SK-N-SH (cell line): ENCODE measurements at regions not wholly inside any gene's neighbourhood (a gene's known extent, or its start where the extent isn't known, plus 50 kb on each side); places are given as distances from the start of the nearest gene placed in this dataset.

Experiments used
- CTCF ChIA-PET: fragments of 300-600, 350-600 bp; formaldehyde crosslinking; extraction: SDS; loops from one replicate; lab custom pipeline; 2021; lab: Yijun Ruan, JAX
- POLR2A ChIA-PET: fragments of 350-600 bp; sonication (Branson Sonifier 250); formaldehyde crosslinking; extraction: SDS; loops from one replicate; lab custom pipeline; 2020; ENCODE audit warnings: antibody characterized with exemption, inconsistent platforms; lab: Yijun Ruan, JAX
- DNase-seq: peaks from one replicate; pipeline ENCODE4 v3.0.0; 2012
- H2AFZ ChIP-seq: fragments of 200-600 bp; sonication (generic); 2 replicates; pipeline ENCODE4 v1.8.1; 2016; ENCODE audit warnings: antibody characterized with exemption, mild to moderate bottlenecking, low read depth
- H3F3A ChIP-seq: fragments of 200-600 bp; sonication (generic); replicated peaks from 2 replicates; pipeline ENCODE3; 2016; ENCODE audit warnings: antibody characterized with exemption, mild to moderate bottlenecking; ENCODE audit not compliant: insufficient read depth
- H3K27ac ChIP-seq, 2 experiments: fragments of 200-500 bp in 1 of 2; fragments of 200-600 bp in 1 of 2; sonication (Bioruptor generic) in 1 of 2; sonication (generic), shearing (Covaris generic) in 1 of 2; 2 replicates each; pipeline versions ENCODE4 v1.5.1 to v1.6.1; 2014 to 2016; ENCODE audit warnings: low read depth in 2 of 2, inconsistent platforms in 1 of 2, low read length in 1 of 2, mild to moderate bottlenecking in 1 of 2, mixed read lengths in 1 of 2
- H3K27me3 ChIP-seq: fragments of 200-600 bp; sonication (generic), shearing (Covaris generic); 2 replicates; pipeline ENCODE4 v1.6.1; 2016; ENCODE audit warnings: mixed run types; ENCODE audit not compliant: insufficient read depth
- H3K36me3 ChIP-seq, 2 experiments: fragments of 200-500 bp in 1 of 2; fragments of 200-600 bp in 1 of 2; sonication (Bioruptor generic) in 1 of 2; sonication (generic) in 1 of 2; replicated peaks in 1 of 2; 2 replicates each; pipeline versions ENCODE3 to v1.5.1; 2014 to 2016; ENCODE audit warnings: low read length in 1 of 2, mild to moderate bottlenecking in 1 of 2; ENCODE audit not compliant: insufficient read depth in 2 of 2, control insufficient read depth in 1 of 2
- H3K4me1 ChIP-seq, 2 experiments: fragments of 200-500 bp in 1 of 2; fragments of 200-600 bp in 1 of 2; sonication (Bioruptor generic) in 1 of 2; sonication (generic), shearing (Covaris generic) in 1 of 2; 2 replicates each; pipeline versions ENCODE4 v1.5.1 to v1.6.1; 2014 to 2016; ENCODE audit warnings: low read depth in 1 of 2, low read length in 1 of 2, mixed run types in 1 of 2; ENCODE audit not compliant: insufficient read depth in 2 of 2, control insufficient read depth in 1 of 2
- H3K4me2 ChIP-seq: fragments of 200-600 bp; sonication (generic), shearing (Covaris generic); 2 replicates; pipeline ENCODE4 v1.6.1; 2017; ENCODE audit warnings: mixed run types
- H3K4me3 ChIP-seq, 2 experiments: fragments of 200-500 bp in 1 of 2; fragments of 200-600 bp in 1 of 2; sonication (Bioruptor generic) in 1 of 2; sonication (generic), shearing (Covaris generic) in 1 of 2; 2 replicates each; pipeline versions ENCODE4 v1.5.1 to v1.8.1; 2014 to 2016; ENCODE audit warnings: low read depth in 2 of 2, inconsistent platforms in 1 of 2, low read length in 1 of 2, mild to moderate bottlenecking in 1 of 2, mixed read lengths in 1 of 2, moderate library complexity in 1 of 2
- H3K79me2 ChIP-seq: fragments of 200-600 bp; sonication (generic); 2 replicates; pipeline ENCODE4 v1.8.1; 2017; ENCODE audit warnings: mild to moderate bottlenecking; ENCODE audit not compliant: insufficient read depth
- H3K9ac ChIP-seq: fragments of 200-600 bp; sonication (generic); 2 replicates; pipeline ENCODE4 v1.6.1; 2017; ENCODE audit warnings: mixed run types
- H3K9me2 ChIP-seq: fragments of 200-600 bp; sonication (generic); 2 replicates; pipeline ENCODE4 v1.6.1; 2017; ENCODE audit warnings: mixed run types
- H3K9me3 ChIP-seq: fragments of 200-600 bp; sonication (generic); 2 replicates; pipeline ENCODE4 v1.6.1; 2017; ENCODE audit warnings: mixed run types, mild to moderate bottlenecking, moderate library complexity
- H4K20me1 ChIP-seq: fragments of 200-600 bp; sonication (generic); 2 replicates; pipeline ENCODE4 v1.6.1; 2017; ENCODE audit warnings: mild to moderate bottlenecking, mixed run types; ENCODE audit not compliant: insufficient read depth
- GABPA ChIP-seq: IDR thresholded peaks from 2 replicates; pipeline ENCODE4 v1.4.0; 2012; ENCODE audit warnings: low read depth, mild to moderate bottlenecking
- JUND ChIP-seq: IDR thresholded peaks from 2 replicates; pipeline ENCODE4 v1.4.0; 2012
- MXI1 ChIP-seq: IDR thresholded peaks from 2 replicates; pipeline ENCODE4 v1.6.1; 2012; ENCODE audit warnings: mild to moderate bottlenecking, low read depth, low read length, improper control_type of control experiment
- POLR2AphosphoS5 ChIP-seq: IDR thresholded peaks from 2 replicates; pipeline ENCODE4 v1.6.1; 2012; ENCODE audit warnings: low read depth, low read length
- RAD21 ChIP-seq: IDR thresholded peaks from 2 replicates; pipeline ENCODE4 v1.6.1; 2012; ENCODE audit warnings: mild to moderate bottlenecking, low read length
- RCOR1 ChIP-seq: fragments of 150-350 bp; IDR thresholded peaks from 2 replicates; pipeline ENCODE4 v1.6.1; 2017; ENCODE audit warnings: antibody characterized with exemption, low read length
- RXRA ChIP-seq: IDR thresholded peaks from 2 replicates; pipeline ENCODE4 v1.4.0; 2012; ENCODE audit warnings: low read depth, mild to moderate bottlenecking, borderline replicate concordance
- SMC3 ChIP-seq: IDR thresholded peaks from 2 replicates; pipeline ENCODE4 v1.6.1; 2012; ENCODE audit warnings: low read depth, low read length, improper control_type of control experiment
- TAF1 ChIP-seq: IDR thresholded peaks from 2 replicates; pipeline ENCODE4 v1.6.1; 2012; ENCODE audit warnings: low read depth, mild to moderate bottlenecking, low read length, moderate library complexity, borderline replicate concordance
- TEAD4 ChIP-seq: IDR thresholded peaks from 2 replicates; pipeline ENCODE4 v1.4.0; 2012; ENCODE audit warnings: mild to moderate bottlenecking, borderline replicate concordance; ENCODE audit not compliant: insufficient read depth
- WGBS: methylation state at CpG from one replicate; pipeline ENCODE4 v1.1.6; 2017; ENCODE audit warnings: low lambda C conversion rate; 5-methylcytosine and 5-hydroxymethylcytosine counted together
- TF ChIP-seq, protein P1 (sequence below): IDR thresholded peaks from 2 replicates; pipeline ENCODE4 v1.4.0; 2012; ENCODE audit warnings: low read depth, borderline replicate concordance
- TF ChIP-seq, protein P2 (sequence below): fragments of 150-350 bp; IDR thresholded peaks from 2 replicates; pipeline ENCODE4 v1.6.1; 2017; ENCODE audit warnings: antibody characterized with exemption, low read length, low read depth, borderline replicate concordance
- TF ChIP-seq, protein P3 (sequence below): fragments of 150-350 bp; IDR thresholded peaks from 2 replicates; pipeline ENCODE4 v1.6.1; 2016; ENCODE audit warnings: mild to moderate bottlenecking, low read depth, low read length
- TF ChIP-seq, protein P4 (sequence below): fragments of 200-600 bp; sonication (generic); IDR thresholded peaks from 2 replicates; pipeline ENCODE4 v1.6.1; 2017; ENCODE audit warnings: antibody characterized with exemption, mild to moderate bottlenecking, moderate library complexity
- TF ChIP-seq, protein P5 (sequence below): IDR thresholded peaks from 2 replicates; pipeline ENCODE4; 2012
- TF ChIP-seq, protein P6 (sequence below): IDR thresholded peaks from 2 replicates; pipeline ENCODE4 v1.4.0; 2012; ENCODE audit warnings: low read depth

DNA sequence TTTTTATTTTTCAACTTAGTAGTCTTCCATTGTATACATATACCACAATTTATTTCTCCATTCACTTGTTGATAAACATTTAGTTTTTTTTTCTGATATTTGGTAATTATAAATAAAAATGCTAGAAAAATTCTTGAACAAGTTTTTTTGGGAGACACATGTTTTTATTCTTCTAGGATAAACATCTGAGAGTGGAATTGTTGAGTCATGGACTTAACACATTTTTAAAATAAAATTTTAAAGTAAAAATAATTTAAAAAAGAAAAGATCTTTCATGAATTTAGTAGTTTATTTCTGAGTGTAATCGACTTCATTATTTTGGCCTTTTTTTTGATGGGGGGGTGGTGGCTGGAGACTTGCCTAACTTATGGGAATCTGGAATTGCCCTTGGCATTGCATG is 391.1 kb downstream of the KCNJ2 start:
- H3K36me3 ChIP-seq = no peaks in the 10 kb centered on the region
- TF ChIP-seq RAD21 (no peak), POLR2AphosphoS5 (no peak), RCOR1 (no peak), SMC3 (no peak), MXI1 (no peak), JUND (no peak), GABPA (no peak), TEAD4 (no peak), TAF1 (no peak), RXRA (no peak)
- TF ChIP-seq, protein P1, sequence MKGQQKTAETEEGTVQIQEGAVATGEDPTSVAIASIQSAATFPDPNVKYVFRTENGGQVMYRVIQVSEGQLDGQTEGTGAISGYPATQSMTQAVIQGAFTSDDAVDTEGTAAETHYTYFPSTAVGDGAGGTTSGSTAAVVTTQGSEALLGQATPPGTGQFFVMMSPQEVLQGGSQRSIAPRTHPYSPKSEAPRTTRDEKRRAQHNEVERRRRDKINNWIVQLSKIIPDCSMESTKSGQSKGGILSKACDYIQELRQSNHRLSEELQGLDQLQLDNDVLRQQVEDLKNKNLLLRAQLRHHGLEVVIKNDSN = no peak
- TF ChIP-seq, protein P2, sequence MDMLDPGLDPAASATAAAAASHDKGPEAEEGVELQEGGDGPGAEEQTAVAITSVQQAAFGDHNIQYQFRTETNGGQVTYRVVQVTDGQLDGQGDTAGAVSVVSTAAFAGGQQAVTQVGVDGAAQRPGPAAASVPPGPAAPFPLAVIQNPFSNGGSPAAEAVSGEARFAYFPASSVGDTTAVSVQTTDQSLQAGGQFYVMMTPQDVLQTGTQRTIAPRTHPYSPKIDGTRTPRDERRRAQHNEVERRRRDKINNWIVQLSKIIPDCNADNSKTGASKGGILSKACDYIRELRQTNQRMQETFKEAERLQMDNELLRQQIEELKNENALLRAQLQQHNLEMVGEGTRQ = no peak
- TF ChIP-seq, protein P3, sequence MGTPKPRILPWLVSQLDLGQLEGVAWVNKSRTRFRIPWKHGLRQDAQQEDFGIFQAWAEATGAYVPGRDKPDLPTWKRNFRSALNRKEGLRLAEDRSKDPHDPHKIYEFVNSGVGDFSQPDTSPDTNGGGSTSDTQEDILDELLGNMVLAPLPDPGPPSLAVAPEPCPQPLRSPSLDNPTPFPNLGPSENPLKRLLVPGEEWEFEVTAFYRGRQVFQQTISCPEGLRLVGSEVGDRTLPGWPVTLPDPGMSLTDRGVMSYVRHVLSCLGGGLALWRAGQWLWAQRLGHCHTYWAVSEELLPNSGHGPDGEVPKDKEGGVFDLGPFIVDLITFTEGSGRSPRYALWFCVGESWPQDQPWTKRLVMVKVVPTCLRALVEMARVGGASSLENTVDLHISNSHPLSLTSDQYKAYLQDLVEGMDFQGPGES = no peak
- TF ChIP-seq, protein P4, sequence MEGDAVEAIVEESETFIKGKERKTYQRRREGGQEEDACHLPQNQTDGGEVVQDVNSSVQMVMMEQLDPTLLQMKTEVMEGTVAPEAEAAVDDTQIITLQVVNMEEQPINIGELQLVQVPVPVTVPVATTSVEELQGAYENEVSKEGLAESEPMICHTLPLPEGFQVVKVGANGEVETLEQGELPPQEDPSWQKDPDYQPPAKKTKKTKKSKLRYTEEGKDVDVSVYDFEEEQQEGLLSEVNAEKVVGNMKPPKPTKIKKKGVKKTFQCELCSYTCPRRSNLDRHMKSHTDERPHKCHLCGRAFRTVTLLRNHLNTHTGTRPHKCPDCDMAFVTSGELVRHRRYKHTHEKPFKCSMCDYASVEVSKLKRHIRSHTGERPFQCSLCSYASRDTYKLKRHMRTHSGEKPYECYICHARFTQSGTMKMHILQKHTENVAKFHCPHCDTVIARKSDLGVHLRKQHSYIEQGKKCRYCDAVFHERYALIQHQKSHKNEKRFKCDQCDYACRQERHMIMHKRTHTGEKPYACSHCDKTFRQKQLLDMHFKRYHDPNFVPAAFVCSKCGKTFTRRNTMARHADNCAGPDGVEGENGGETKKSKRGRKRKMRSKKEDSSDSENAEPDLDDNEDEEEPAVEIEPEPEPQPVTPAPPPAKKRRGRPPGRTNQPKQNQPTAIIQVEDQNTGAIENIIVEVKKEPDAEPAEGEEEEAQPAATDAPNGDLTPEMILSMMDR = no peak
- TF ChIP-seq, protein P5, sequence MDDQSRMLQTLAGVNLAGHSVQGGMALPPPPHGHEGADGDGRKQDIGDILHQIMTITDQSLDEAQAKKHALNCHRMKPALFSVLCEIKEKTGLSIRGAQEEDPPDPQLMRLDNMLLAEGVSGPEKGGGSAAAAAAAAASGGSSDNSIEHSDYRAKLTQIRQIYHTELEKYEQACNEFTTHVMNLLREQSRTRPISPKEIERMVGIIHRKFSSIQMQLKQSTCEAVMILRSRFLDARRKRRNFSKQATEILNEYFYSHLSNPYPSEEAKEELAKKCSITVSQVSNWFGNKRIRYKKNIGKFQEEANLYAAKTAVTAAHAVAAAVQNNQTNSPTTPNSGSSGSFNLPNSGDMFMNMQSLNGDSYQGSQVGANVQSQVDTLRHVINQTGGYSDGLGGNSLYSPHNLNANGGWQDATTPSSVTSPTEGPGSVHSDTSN = no peak
- TF ChIP-seq, protein P6, sequence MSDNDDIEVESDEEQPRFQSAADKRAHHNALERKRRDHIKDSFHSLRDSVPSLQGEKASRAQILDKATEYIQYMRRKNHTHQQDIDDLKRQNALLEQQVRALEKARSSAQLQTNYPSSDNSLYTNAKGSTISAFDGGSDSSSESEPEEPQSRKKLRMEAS = no peak
- no peak overlapping the region for H3K4me3 ChIP-seq
- WGBS = 52% methylated on average over 1 of the region's 1 CpG
- H3K4me2 ChIP-seq = no peak overlapping the region
- no peak overlapping the region for H3K9ac ChIP-seq
- no peaks in the 10 kb centered on the region for H3K27me3 ChIP-seq
- ChIA-PET POLR2A (no interaction called here), CTCF (interaction anchor here (0.7 to 2.0 kb wide), 4 partner anchors 10 to 953 kb away, joined by 3 to 9 read pairs (median 6); no protein-coding TSS in a partner anchor)
- H3K27ac ChIP-seq = no peak overlapping the region
- H4K20me1 ChIP-seq = no peaks in the 10 kb centered on the region
- H3K4me1 ChIP-seq = peaks cover 0 to 4% of the 10 kb centered on the region in 2 experiments; a peak in 2 of 4 replicates
- no peaks in the 10 kb centered on the region for H3F3A ChIP-seq
- no peaks in the 10 kb centered on the region for H3K9me2 ChIP-seq
- no peaks in the 10 kb centered on the region for H3K79me2 ChIP-seq
- H2AFZ ChIP-seq = no peak overlapping the region
- H3K9me3 ChIP-seq = no peaks in the 10 kb centered on the region
- no peak for DNase-seq
